AG09309 (cell line): ENCODE measurements at regions not wholly inside any gene's neighbourhood (a gene's known extent, or its start where the extent isn't known, plus 50 kb on each side); places are given as distances from the start of the nearest gene placed in this dataset.

Experiments
- DNase-seq: peaks from one replicate; pipeline ENCODE4 v3.0.0-alpha.2; 2010; ENCODE audit warnings: low read depth
- H3K4me3 ChIP-seq: 2 replicates; pipeline ENCODE4 v1.5.1; 2011; ENCODE audit warnings: mild to moderate bottlenecking, low read depth, low read length, moderate library complexity; ENCODE audit not compliant: control insufficient read depth
- CTCF ChIP-seq: IDR thresholded peaks from 2 replicates; pipeline ENCODE4 v1.5.1; 2011; ENCODE audit warnings: mild to moderate bottlenecking, low read depth, low read length, inconsistent platforms; ENCODE audit not compliant: insufficient read depth, control insufficient read depth; ENCODE audit errors: missing control alignments

- DNase-seq = no peak
- no peak overlapping the region for H3K4me3 ChIP-seq
- TF ChIP-seq CTCF = no peak
Measured at GRCh38 chrX:121802881-121803412, 755.5 kb downstream of the GLUD2 start.

GRCh38 chrX:121823406-121823805 lies 776.0 kb downstream of the GLUD2 start:
- TF ChIP-seq CTCF = no peak
- DNase-seq = no peak
- no peak overlapping the region for H3K4me3 ChIP-seq

GRCh38 chrX:121831601-121832000 lies 784.2 kb downstream of the GLUD2 start:
- no peak for TF ChIP-seq CTCF
- no peak for DNase-seq
- H3K4me3 ChIP-seq = no peak overlapping the region

- no peak overlapping the region for H3K4me3 ChIP-seq
- DNase-seq = no peak
- TF ChIP-seq CTCF = no peak
Measured at GRCh38 chrX:121832446-121832845, 785.0 kb downstream of the GLUD2 start.

- no peak overlapping the region for H3K4me3 ChIP-seq
- TF ChIP-seq CTCF = no peak
- no peak for DNase-seq
Measured at GRCh38 chrX:121836000-121836399, 788.6 kb downstream of the GLUD2 start.

GRCh38 chrX:121851033-121851432 lies 803.6 kb downstream of the GLUD2 start:
- H3K4me3 ChIP-seq = no peak overlapping the region
- TF ChIP-seq CTCF = no peak
- DNase-seq = no peak
